H9 (cell line): ENCODE measurements at regions not wholly inside any gene's neighbourhood (a gene's known extent, or its start where the extent isn't known, plus 50 kb on each side); places are given as distances from the start of the nearest gene placed in this dataset.

Source experiments
- DNase-seq: peaks from one replicate; pipeline ENCODE4 v3.0.0-alpha.2; 2017
- H2AFZ ChIP-seq: one replicate; pipeline ENCODE4 v1.6.1; 2013; ENCODE audit warnings: mild to moderate bottlenecking, low read length, control low read depth, moderate library complexity
- H2AK5ac ChIP-seq: 2 replicates; pipeline ENCODE4 v1.6.1; 2013; ENCODE audit warnings: low read length, control low read depth, mixed read lengths; ENCODE audit not compliant: insufficient read length
- H2BK120ac ChIP-seq: one replicate; pipeline ENCODE4 v1.6.1; 2013; ENCODE audit warnings: low read depth, mild to moderate bottlenecking, low read length, control low read depth, inconsistent platforms; ENCODE audit not compliant: poor library complexity, severe bottlenecking
- H2BK12ac ChIP-seq: 2 replicates; pipeline ENCODE4 v1.6.1; 2013; ENCODE audit warnings: low read length, control low read depth, mixed read lengths, low read depth; ENCODE audit not compliant: insufficient read length
- H2BK15ac ChIP-seq: 2 replicates; pipeline ENCODE4 v1.6.1; 2013; ENCODE audit warnings: low read depth, low read length, control low read depth
- H2BK20ac ChIP-seq: one replicate; pipeline ENCODE4 v1.6.1; 2013; ENCODE audit warnings: low read depth, mild to moderate bottlenecking, low read length, control low read depth, inconsistent platforms; ENCODE audit not compliant: poor library complexity, severe bottlenecking
- H2BK5ac ChIP-seq: 2 replicates; pipeline ENCODE4 v1.6.1; 2013; ENCODE audit warnings: low read length, control low read depth, mixed read lengths; ENCODE audit not compliant: insufficient read length
- H3K14ac ChIP-seq: 2 replicates; pipeline ENCODE4 v1.6.1; 2013; ENCODE audit warnings: low read length, control low read depth; ENCODE audit not compliant: insufficient read depth
- H3K18ac ChIP-seq: 2 replicates; pipeline ENCODE4 v1.6.1; 2013; ENCODE audit warnings: low read depth, mild to moderate bottlenecking, mixed read lengths, low read length, control low read depth; ENCODE audit not compliant: insufficient read length
- H3K23ac ChIP-seq: 2 replicates; pipeline ENCODE4 v1.6.1; 2013; ENCODE audit warnings: low read length, control low read depth, mixed read lengths, low read depth; ENCODE audit not compliant: insufficient read length
- H3K23me2 ChIP-seq: 2 replicates; pipeline ENCODE4 v1.6.1; 2013; ENCODE audit warnings: low read depth, mild to moderate bottlenecking, mixed read lengths, low read length, control low read depth; ENCODE audit not compliant: insufficient read length, poor library complexity, severe bottlenecking
- H3K27ac ChIP-seq: 2 replicates; pipeline ENCODE4 v1.5.1; 2013; ENCODE audit warnings: low read length, control low read depth, mixed read lengths, low read depth; ENCODE audit not compliant: insufficient read length
- H3K27me3 ChIP-seq: 2 replicates; pipeline ENCODE4 v1.6.1; 2013; ENCODE audit warnings: low read length, control low read depth, inconsistent platforms; ENCODE audit not compliant: insufficient read depth
- H3K4ac ChIP-seq: 2 replicates; pipeline ENCODE4 v1.6.1; 2013; ENCODE audit warnings: low read depth, mild to moderate bottlenecking, control low read depth, inconsistent platforms, low read length, moderate library complexity
- H3K4me1 ChIP-seq: 2 replicates; pipeline ENCODE4 v1.6.1; 2013; ENCODE audit warnings: low read length, control low read depth, inconsistent platforms; ENCODE audit not compliant: insufficient read depth
- H3K4me2 ChIP-seq: 2 replicates; pipeline ENCODE4 v1.6.1; 2013; ENCODE audit warnings: low read length, control low read depth, mixed read lengths; ENCODE audit not compliant: insufficient read length, insufficient read depth
- H3K56ac ChIP-seq: 2 replicates; pipeline ENCODE4 v1.6.1; 2013; ENCODE audit warnings: low read depth, mild to moderate bottlenecking, mixed read lengths, low read length, control low read depth; ENCODE audit not compliant: insufficient read length
- H3K79me1 ChIP-seq: 2 replicates; pipeline ENCODE4 v1.6.1; 2013; ENCODE audit warnings: low read depth, mild to moderate bottlenecking, moderate library complexity, low read length, control low read depth, inconsistent platforms; ENCODE audit not compliant: insufficient read depth, poor library complexity, severe bottlenecking
- H3K79me2 ChIP-seq: 2 replicates; pipeline ENCODE4 v1.6.1; 2013; ENCODE audit warnings: low read length, control low read depth, inconsistent platforms; ENCODE audit not compliant: insufficient read depth
- H3K9ac ChIP-seq: 2 replicates; pipeline ENCODE4 v1.6.1; 2013; ENCODE audit warnings: low read length, control low read depth, mixed read lengths; ENCODE audit not compliant: insufficient read length; ENCODE audit errors: extremely low read depth
- H3K9me3 ChIP-seq: one replicate; pipeline ENCODE4 v1.6.1; 2013; ENCODE audit warnings: low read depth, low read length, inconsistent platforms; ENCODE audit not compliant: control insufficient read depth
- H3T11ph ChIP-seq: one replicate; pipeline ENCODE4 v1.6.1; 2013; ENCODE audit warnings: mild to moderate bottlenecking, low read length, control low read depth, inconsistent platforms
- H4K20me1 ChIP-seq: one replicate; pipeline ENCODE4 v1.6.1; 2013; ENCODE audit not compliant: control insufficient read depth, insufficient read length, insufficient read depth
- H4K5ac ChIP-seq: 2 replicates; pipeline ENCODE4 v1.6.1; 2013; ENCODE audit warnings: low read depth, mild to moderate bottlenecking, mixed read lengths, low read length, control low read depth; ENCODE audit not compliant: insufficient read length
- H4K8ac ChIP-seq: replicated peaks from 2 replicates; pipeline ENCODE4 v1.6.1; 2013; ENCODE audit warnings: low read length, control low read depth, mixed read lengths, low read depth; ENCODE audit not compliant: insufficient read length
- H4K91ac ChIP-seq: 2 replicates; pipeline ENCODE4 v1.6.1; 2013; ENCODE audit warnings: low read depth, mild to moderate bottlenecking, moderate library complexity, mixed read lengths, low read length, control low read depth; ENCODE audit not compliant: insufficient read length
- H3K27ac Mint-ChIP-seq, 3 experiments: 2 replicates in 2 of 3; 3 replicates in 1 of 3; pipeline ENCODE4 v1.8.0; 2020 to 2021; ENCODE audit warnings: mixed read lengths in 3 of 3, mild to moderate bottlenecking in 1 of 3, moderate library complexity in 1 of 3
- H3K27me3 Mint-ChIP-seq: 2 replicates; pipeline ENCODE4 v1.8.0; 2021; ENCODE audit warnings: low read depth, mild to moderate bottlenecking, moderate library complexity, mixed read lengths
- H3K36me3 Mint-ChIP-seq, 3 experiments: 2 replicates in 2 of 3; 3 replicates in 1 of 3; pipeline ENCODE4 v1.8.0; 2020 to 2021; ENCODE audit warnings: low read depth in 3 of 3, mixed read lengths in 3 of 3; ENCODE audit not compliant: insufficient read depth in 1 of 3
- H3K4me1 Mint-ChIP-seq, 2 experiments: 2 replicates each; pipeline ENCODE4 v1.8.0; 2020; ENCODE audit warnings: mixed read lengths in 2 of 2
- H3K4me3 Mint-ChIP-seq, 2 experiments: 2 replicates in 1 of 2; 3 replicates in 1 of 2; pipeline ENCODE4 v1.8.0; 2020 to 2021; ENCODE audit warnings: mild to moderate bottlenecking in 2 of 2, mixed read lengths in 2 of 2, moderate library complexity in 1 of 2
- H3K9me3 Mint-ChIP-seq, 2 experiments: 2 replicates in 1 of 2; 3 replicates in 1 of 2; pipeline ENCODE4 v1.8.0; 2020; ENCODE audit warnings: mild to moderate bottlenecking in 2 of 2, mixed read lengths in 2 of 2, moderate library complexity in 1 of 2
- WGBS: extraction: QIAGEN DNeasy Blood & Tissue Kit; methylation state at CpG from one replicate; pipeline ENCODE4 v1.1.7; 2013; ENCODE audit warnings: missing lambda C conversion rate, low lambda C conversion rate, mixed read lengths; ENCODE audit not compliant: insufficient read length; ENCODE audit errors: extremely low coverage; 5-methylcytosine and 5-hydroxymethylcytosine counted together
- TF ChIP-seq, protein P1 (sequence below): fragments of 200-600 bp; sonication (generic); conservative IDR thresholded peaks from 3 replicates; pipeline ENCODE4 v1.8.0; 2021; ENCODE audit warnings: antibody characterized with exemption, mild to moderate bottlenecking

DNA sequence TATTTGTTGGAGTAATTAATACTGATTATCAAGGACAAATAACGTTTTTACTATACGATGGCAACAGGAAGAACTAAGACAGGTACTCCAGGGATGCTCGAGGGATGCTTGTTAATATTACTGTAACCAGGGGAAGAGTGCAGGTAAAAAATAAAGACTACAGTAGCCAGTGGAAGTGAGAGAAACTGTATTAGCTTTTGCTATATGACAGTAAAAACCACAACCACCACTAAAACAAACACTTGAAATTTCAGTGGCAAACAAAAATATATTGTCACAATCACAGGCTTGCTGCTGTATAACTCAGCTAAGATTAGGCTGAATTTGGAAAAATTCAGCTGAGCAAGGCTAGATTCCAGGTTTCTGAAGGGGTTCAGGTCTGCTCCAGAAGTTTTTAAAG is 812.6 kb upstream of the ADGRL4 start:
- H3K9ac ChIP-seq, result no peak overlapping the region
- H2AK5ac ChIP-seq, result no peak overlapping the region
- no peak overlapping the region for H4K8ac ChIP-seq
- H2BK5ac ChIP-seq, result no peak overlapping the region
- no peak overlapping the region for H3K56ac ChIP-seq
- H4K5ac ChIP-seq, result no peak overlapping the region
- H3K23me2 ChIP-seq, result no peaks in the 10 kb centered on the region
- Mint-ChIP-seq H3K4me1 (no peaks in the 10 kb centered on the region), H3K27ac (no peak overlapping the region), H3K36me3 (no peaks in the 10 kb centered on the region), H3K4me3 (no peak overlapping the region), H3K9me3 (no peaks in the 10 kb centered on the region), H3K27me3 (no peaks in the 10 kb centered on the region)
- H4K91ac ChIP-seq, result no peak overlapping the region
- H2BK120ac ChIP-seq, result no peak overlapping the region
- H3K23ac ChIP-seq, result no peak overlapping the region
- H2BK20ac ChIP-seq, result no peak overlapping the region
- H3K9me3 ChIP-seq, result no peaks in the 10 kb centered on the region
- TF ChIP-seq, protein P1, sequence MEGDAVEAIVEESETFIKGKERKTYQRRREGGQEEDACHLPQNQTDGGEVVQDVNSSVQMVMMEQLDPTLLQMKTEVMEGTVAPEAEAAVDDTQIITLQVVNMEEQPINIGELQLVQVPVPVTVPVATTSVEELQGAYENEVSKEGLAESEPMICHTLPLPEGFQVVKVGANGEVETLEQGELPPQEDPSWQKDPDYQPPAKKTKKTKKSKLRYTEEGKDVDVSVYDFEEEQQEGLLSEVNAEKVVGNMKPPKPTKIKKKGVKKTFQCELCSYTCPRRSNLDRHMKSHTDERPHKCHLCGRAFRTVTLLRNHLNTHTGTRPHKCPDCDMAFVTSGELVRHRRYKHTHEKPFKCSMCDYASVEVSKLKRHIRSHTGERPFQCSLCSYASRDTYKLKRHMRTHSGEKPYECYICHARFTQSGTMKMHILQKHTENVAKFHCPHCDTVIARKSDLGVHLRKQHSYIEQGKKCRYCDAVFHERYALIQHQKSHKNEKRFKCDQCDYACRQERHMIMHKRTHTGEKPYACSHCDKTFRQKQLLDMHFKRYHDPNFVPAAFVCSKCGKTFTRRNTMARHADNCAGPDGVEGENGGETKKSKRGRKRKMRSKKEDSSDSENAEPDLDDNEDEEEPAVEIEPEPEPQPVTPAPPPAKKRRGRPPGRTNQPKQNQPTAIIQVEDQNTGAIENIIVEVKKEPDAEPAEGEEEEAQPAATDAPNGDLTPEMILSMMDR, result no peak
- no CpG with 5 or more reads among the region's 3 CpGs for WGBS
- DNase-seq, result no peak
- H3K79me1 ChIP-seq, result no peaks in the 10 kb centered on the region
- no peak overlapping the region for H3K4ac ChIP-seq
- H4K20me1 ChIP-seq, result no peaks in the 10 kb centered on the region
- H2AFZ ChIP-seq, result no peak overlapping the region
- no peak overlapping the region for H3K27ac ChIP-seq
- no peak overlapping the region for H3K4me2 ChIP-seq
- no peak overlapping the region for H2BK15ac ChIP-seq
- no peak overlapping the region for H3K18ac ChIP-seq
- H3K14ac ChIP-seq, result no peak overlapping the region
- no peak overlapping the region for H3T11ph ChIP-seq
- no peaks in the 10 kb centered on the region for H3K79me2 ChIP-seq
- no peak overlapping the region for H2BK12ac ChIP-seq
- no peaks in the 10 kb centered on the region for H3K27me3 ChIP-seq
- no peaks in the 10 kb centered on the region for H3K4me1 ChIP-seq
